Bronchial epithelial cell (primary cell): ENCODE measurements at regions not wholly inside any gene's neighbourhood (a gene's known extent, or its start where the extent isn't known, plus 50 kb on each side); places are given as distances from the start of the nearest gene placed in this dataset.

ENCODE experiments used
- DNase-seq: peaks from one replicate; pipeline ENCODE4 v3.0.0-alpha.2; 2010; ENCODE audit warnings: low read depth
- FAIRE-seq: peaks from 2 replicates; lab custom pipeline; 2011; peaks lifted over from hg19 to GRCh38; lab: Jason Lieb, UNC
- H3K27me3 ChIP-seq: 2 replicates; pipeline ENCODE4 v1.5.1; 2011; ENCODE audit warnings: low read length; ENCODE audit not compliant: control insufficient read depth, insufficient read depth
- H3K36me3 ChIP-seq: 2 replicates; pipeline ENCODE4 v1.5.1; 2011; ENCODE audit warnings: low read length; ENCODE audit not compliant: control insufficient read depth, insufficient read depth
- H3K4me3 ChIP-seq: 2 replicates; pipeline ENCODE4 v1.5.1; 2011; ENCODE audit warnings: mild to moderate bottlenecking, low read depth, low read length, control low read depth
- TF ChIP-seq, protein P1 (sequence below): IDR thresholded peaks from 2 replicates; pipeline ENCODE4 v1.5.1; 2011; ENCODE audit warnings: mild to moderate bottlenecking, moderate library complexity, low read length, control low read depth, inconsistent platforms; ENCODE audit not compliant: insufficient read depth, severe bottlenecking

GRCh38 chr6:81984599-81984998 lies 232.1 kb upstream of the TENT5A start:
- H3K27me3 ChIP-seq: no peaks in the 10 kb centered on the region
- H3K4me3 ChIP-seq: no peak overlapping the region
- no peaks in the 10 kb centered on the region for H3K36me3 ChIP-seq
- FAIRE-seq (no peak), DNase-seq (no peak)
- TF ChIP-seq, protein P1, sequence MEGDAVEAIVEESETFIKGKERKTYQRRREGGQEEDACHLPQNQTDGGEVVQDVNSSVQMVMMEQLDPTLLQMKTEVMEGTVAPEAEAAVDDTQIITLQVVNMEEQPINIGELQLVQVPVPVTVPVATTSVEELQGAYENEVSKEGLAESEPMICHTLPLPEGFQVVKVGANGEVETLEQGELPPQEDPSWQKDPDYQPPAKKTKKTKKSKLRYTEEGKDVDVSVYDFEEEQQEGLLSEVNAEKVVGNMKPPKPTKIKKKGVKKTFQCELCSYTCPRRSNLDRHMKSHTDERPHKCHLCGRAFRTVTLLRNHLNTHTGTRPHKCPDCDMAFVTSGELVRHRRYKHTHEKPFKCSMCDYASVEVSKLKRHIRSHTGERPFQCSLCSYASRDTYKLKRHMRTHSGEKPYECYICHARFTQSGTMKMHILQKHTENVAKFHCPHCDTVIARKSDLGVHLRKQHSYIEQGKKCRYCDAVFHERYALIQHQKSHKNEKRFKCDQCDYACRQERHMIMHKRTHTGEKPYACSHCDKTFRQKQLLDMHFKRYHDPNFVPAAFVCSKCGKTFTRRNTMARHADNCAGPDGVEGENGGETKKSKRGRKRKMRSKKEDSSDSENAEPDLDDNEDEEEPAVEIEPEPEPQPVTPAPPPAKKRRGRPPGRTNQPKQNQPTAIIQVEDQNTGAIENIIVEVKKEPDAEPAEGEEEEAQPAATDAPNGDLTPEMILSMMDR: no peak

DNA sequence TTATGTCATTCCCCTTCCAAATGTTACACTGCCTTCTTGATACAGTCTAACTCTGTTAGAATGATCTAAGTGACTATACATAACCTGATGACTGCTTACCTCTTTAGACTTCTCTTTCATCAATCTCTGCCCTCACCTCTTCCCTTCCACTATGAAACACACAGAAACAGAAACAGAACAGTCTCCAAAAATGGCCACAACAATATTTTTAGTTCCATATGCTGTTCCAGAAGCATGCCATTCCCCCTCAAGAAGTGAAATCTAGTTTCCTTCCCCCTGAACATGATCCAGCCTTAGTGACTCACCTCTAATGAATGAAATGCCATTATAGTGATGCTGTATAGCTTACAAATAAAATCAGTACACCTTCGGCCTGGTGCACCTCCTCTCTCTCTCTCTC lies 229.3 kb upstream of the TENT5A start:
- TF ChIP-seq, protein P1: no peak
- no peak for FAIRE-seq

DNA sequence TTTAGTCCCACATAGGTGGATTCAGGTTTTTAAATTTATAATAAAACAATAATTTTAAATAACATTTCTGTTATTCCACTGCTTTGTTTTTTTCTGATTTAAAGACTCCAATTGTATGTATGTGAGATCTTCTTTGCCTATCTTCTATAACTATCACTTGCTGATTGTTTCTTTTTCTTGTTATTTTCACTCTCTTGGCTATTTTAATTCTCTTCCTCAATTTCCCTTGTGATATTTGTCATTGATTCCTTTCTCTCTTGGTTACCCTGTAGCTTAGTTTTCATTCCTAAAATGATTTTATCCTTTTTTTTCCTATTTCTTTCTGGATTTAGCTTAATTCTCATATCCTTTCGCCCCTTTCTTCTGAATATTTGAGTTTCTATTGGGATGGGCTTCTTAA lies 227.3 kb upstream of the TENT5A start:
- FAIRE-seq (no peak), DNase-seq (no peak)
- no peaks in the 10 kb centered on the region for H3K27me3 ChIP-seq
- no peaks in the 10 kb centered on the region for H3K36me3 ChIP-seq
- TF ChIP-seq, protein P1: no peak
- no peak overlapping the region for H3K4me3 ChIP-seq

More for the DNA sequence above, 229.3 kb upstream of the TENT5A start:
- Histone ChIP-seq H3K4me3 (no peak overlapping the region), H3K27me3 (no peaks in the 10 kb centered on the region), H3K36me3 (no peaks in the 10 kb centered on the region)
- DNase-seq: peak; percentile 84

DNA sequence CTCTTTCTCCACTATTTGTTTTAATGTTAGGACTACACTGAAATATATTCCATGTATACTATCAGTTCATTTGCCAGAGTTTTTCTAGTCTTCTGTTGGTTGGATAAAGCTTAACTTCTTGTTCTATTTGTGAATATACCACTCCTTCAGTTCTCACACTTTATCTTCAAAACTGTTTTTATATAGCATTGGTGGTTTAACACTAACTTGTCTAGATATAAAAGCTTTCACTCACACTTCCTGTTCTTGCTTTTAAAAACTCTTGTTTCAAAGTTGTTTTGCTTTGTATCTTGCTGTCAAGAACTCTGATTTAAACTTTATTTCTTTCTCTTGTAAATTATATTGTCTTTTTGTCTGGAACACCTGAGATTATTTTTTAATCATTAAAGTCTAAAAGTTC lies 226.8 kb upstream of the TENT5A start:
- TF ChIP-seq, protein P1: no peak
- no peaks in the 10 kb centered on the region for H3K36me3 ChIP-seq
- DNase-seq (no peak), FAIRE-seq (no peak)
- no peaks in the 10 kb centered on the region for H3K27me3 ChIP-seq
- H3K4me3 ChIP-seq: no peak overlapping the region

- Histone ChIP-seq H3K4me3 (no peak overlapping the region), H3K27me3 (no peaks in the 10 kb centered on the region), H3K36me3 (no peaks in the 10 kb centered on the region)
- FAIRE-seq (no peak), DNase-seq (no peak)
- TF ChIP-seq, protein P1: no peak
Measured at GRCh38 chr6:81978230-81978629, 225.7 kb upstream of the TENT5A start.

DNA sequence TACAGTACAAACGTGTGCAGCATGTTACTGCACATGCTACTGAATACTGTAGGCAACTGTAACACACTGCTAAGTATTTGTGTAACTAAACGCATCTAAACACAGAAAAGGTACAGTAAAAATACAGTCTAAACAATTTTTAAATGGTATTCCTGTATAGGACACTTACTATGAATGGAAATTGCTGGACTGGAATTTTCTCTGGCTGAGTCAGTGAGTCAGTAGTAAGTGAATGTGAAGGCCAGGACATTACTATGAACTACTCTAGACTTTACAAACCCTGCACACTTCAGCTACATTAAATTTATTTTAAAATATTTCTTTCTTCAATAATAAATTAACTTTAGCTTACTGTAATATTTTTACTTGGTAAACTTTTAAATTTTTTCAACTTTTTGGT lies 225.0 kb upstream of the TENT5A start:
- FAIRE-seq (no peak), DNase-seq (no peak)
- Histone ChIP-seq H3K4me3 (no peak overlapping the region), H3K36me3 (no peaks in the 10 kb centered on the region), H3K27me3 (no peaks in the 10 kb centered on the region)
- TF ChIP-seq, protein P1: no peak
